ENCODE measurements at regions not wholly inside any gene's neighbourhood (a gene's known extent, or its start where the extent isn't known, plus 50 kb on each side); places are given as distances from the start of the nearest gene placed in this dataset.
A peak's percentile ranks its signal among the peaks of the same experiment; 100 is the strongest.
"Not testable (repeated sequence)": the region's sequence is repeated elsewhere in the genome, so short reads cannot be mapped to it uniquely, and the experiment has no call there.

- intact Hi-C loops (cut with DNase I) = no loop called here
Observed at GRCh38 chr1:230572121-230573105, 69.9 kb upstream of the COG2 start.

GRCh38 chr1:230570724-230571360 lies 71.4 kb upstream of the COG2 start:
- ATAC-seq = no peak
- H3K27me3 ChIP-seq (ENCODE audit: control insufficient read depth, insufficient read depth) = no peaks in the 10 kb centered on the region
- no peaks in the 10 kb centered on the region for H3K4me1 ChIP-seq (ENCODE audit: control insufficient read depth, insufficient read depth, low read length)
- no peak overlapping the region for H3K27ac ChIP-seq (ENCODE audit: low read length)
- H3K9me3 ChIP-seq (ENCODE audit: control insufficient read depth, low read length) = no peaks in the 10 kb centered on the region
- H3K4me3 ChIP-seq (ENCODE audit: low read length) = no peak overlapping the region
- WGBS = 79% methylated on average over 4 of the region's 4 CpGs
- no peak for DNase-seq
- intact Hi-C loops (cut with DNase I) = no loop called here

More at GRCh38 chr1:230572121-230573105, 69.9 kb upstream of the COG2 start:
- Histone ChIP-seq H3K27me3 (ENCODE audit: control insufficient read depth, insufficient read depth) (no peaks in the 10 kb centered on the region), H3K27ac (ENCODE audit: low read length) (no peak overlapping the region), H3K4me1 (ENCODE audit: control insufficient read depth, insufficient read depth, low read length) (no peaks in the 10 kb centered on the region), H3K4me3 (ENCODE audit: low read length) (no peak overlapping the region), H3K9me3 (ENCODE audit: control insufficient read depth, low read length) (no peaks in the 10 kb centered on the region)
- 41% methylated on average over 7 of the region's 7 CpGs for WGBS
- ATAC-seq (no peak), DNase-seq (no peak)

GRCh38 chr1:230569201-230569600 lies 73.1 kb upstream of the COG2 start:
- 89% methylated on average over 9 of the region's 9 CpGs for WGBS
- Histone ChIP-seq H3K4me1 (ENCODE audit: control insufficient read depth, insufficient read depth, low read length) (no peaks in the 10 kb centered on the region), H3K27me3 (ENCODE audit: control insufficient read depth, insufficient read depth) (no peaks in the 10 kb centered on the region), H3K27ac (ENCODE audit: low read length) (no peak overlapping the region), H3K9me3 (ENCODE audit: control insufficient read depth, low read length) (no peaks in the 10 kb centered on the region), H3K4me3 (ENCODE audit: low read length) (no peak overlapping the region)
- no peak for DNase-seq
- no peak for ATAC-seq
- intact Hi-C loops (cut with DNase I) = no loop called here

- Histone ChIP-seq H3K4me3 (ENCODE audit: low read length) (no peak overlapping the region), H3K4me1 (ENCODE audit: control insufficient read depth, insufficient read depth, low read length) (no peaks in the 10 kb centered on the region), H3K9me3 (ENCODE audit: control insufficient read depth, low read length) (no peaks in the 10 kb centered on the region), H3K27me3 (ENCODE audit: control insufficient read depth, insufficient read depth) (no peaks in the 10 kb centered on the region), H3K27ac (ENCODE audit: low read length) (no peak overlapping the region)
- ATAC-seq = no peak
- WGBS = 85% methylated on average over 4 of the region's 4 CpGs
- intact Hi-C loops (cut with DNase I) = no loop called here
- no peak for DNase-seq
Observed at GRCh38 chr1:230568676-230569075, 73.6 kb upstream of the COG2 start.

- no peak overlapping the region for H3K4me3 ChIP-seq (ENCODE audit: low read length)
- intact Hi-C loops (cut with DNase I) = no loop called here
- whole genome bisulfite sequencing = 66% methylated on average over 8 of the region's 8 CpGs
- H3K27ac ChIP-seq (ENCODE audit: low read length) = no peak overlapping the region
- H3K9me3 ChIP-seq (ENCODE audit: control insufficient read depth, low read length) = no peaks in the 10 kb centered on the region
- no peak for DNase-seq
- ATAC-seq = peak in 1 of 2 donors; percentile 38
- H3K4me1 ChIP-seq (ENCODE audit: control insufficient read depth, insufficient read depth, low read length) = no peaks in the 10 kb centered on the region
- no peaks in the 10 kb centered on the region for H3K27me3 ChIP-seq (ENCODE audit: control insufficient read depth, insufficient read depth)
Observed at GRCh38 chr1:230568008-230568407, 74.3 kb upstream of the COG2 start.

GRCh38 chr1:230567221-230567575 lies 75.1 kb upstream of the COG2 start:
- H3K27me3 ChIP-seq (ENCODE audit: control insufficient read depth, insufficient read depth) = no peaks in the 10 kb centered on the region
- no peak overlapping the region for H3K27ac ChIP-seq (ENCODE audit: low read length)
- no peaks in the 10 kb centered on the region for H3K9me3 ChIP-seq (ENCODE audit: control insufficient read depth, low read length)
- H3K4me1 ChIP-seq (ENCODE audit: control insufficient read depth, insufficient read depth, low read length) = no peaks in the 10 kb centered on the region
- ATAC-seq (no peak), DNase-seq (no peak)
- intact Hi-C loops (cut with DNase I) = no loop called here
- no peak overlapping the region for H3K4me3 ChIP-seq (ENCODE audit: low read length)

GRCh38 chr1:230566532-230567220 lies 75.6 kb upstream of the COG2 start:
- DNase-seq; H3K27ac ChIP-seq (ENCODE audit: low read length); H3K27me3 ChIP-seq (ENCODE audit: control insufficient read depth, insufficient read depth); intact Hi-C loops (cut with DNase I); H3K4me1 ChIP-seq (ENCODE audit: control insufficient read depth, insufficient read depth, low read length); H3K9me3 ChIP-seq (ENCODE audit: control insufficient read depth, low read length); ATAC-seq; H3K4me3 ChIP-seq (ENCODE audit: low read length): not testable (repeated sequence)
- 60% methylated on average over 3 of the region's 3 CpGs for WGBS

GRCh38 chr1:230565141-230565540 lies 77.1 kb upstream of the COG2 start:
- H3K4me1 ChIP-seq (ENCODE audit: control insufficient read depth, insufficient read depth, low read length) = no peaks in the 10 kb centered on the region
- intact Hi-C loops (cut with DNase I) = no loop called here

GRCh38 chr1:230563591-230563990 lies 78.7 kb upstream of the COG2 start:
- Histone ChIP-seq H3K9me3 (ENCODE audit: control insufficient read depth, low read length) (no peaks in the 10 kb centered on the region), H3K4me3 (ENCODE audit: low read length) (no peak overlapping the region), H3K27me3 (ENCODE audit: control insufficient read depth, insufficient read depth) (no peaks in the 10 kb centered on the region), H3K4me1 (ENCODE audit: control insufficient read depth, insufficient read depth, low read length) (no peaks in the 10 kb centered on the region), H3K27ac (ENCODE audit: low read length) (no peak overlapping the region)
- WGBS = 72% methylated on average over 7 of the region's 7 CpGs
- intact Hi-C loops (cut with DNase I) = no loop called here
- ATAC-seq (no peak), DNase-seq (no peak)

More at GRCh38 chr1:230565141-230565540, 77.1 kb upstream of the COG2 start:
- Histone ChIP-seq H3K4me3 (ENCODE audit: low read length) (no peak overlapping the region), H3K27me3 (ENCODE audit: control insufficient read depth, insufficient read depth) (no peaks in the 10 kb centered on the region), H3K9me3 (ENCODE audit: control insufficient read depth, low read length) (no peaks in the 10 kb centered on the region), H3K27ac (ENCODE audit: low read length) (no peak overlapping the region)
- 86% methylated on average over 1 of the region's 1 CpG for WGBS
- ATAC-seq (no peak), DNase-seq (no peak)

- no peaks in the 10 kb centered on the region for H3K27me3 ChIP-seq (ENCODE audit: control insufficient read depth, insufficient read depth)
- H3K4me1 ChIP-seq (ENCODE audit: control insufficient read depth, insufficient read depth, low read length) = no peaks in the 10 kb centered on the region
- DNase-seq (no peak), ATAC-seq (no peak)
- no peak overlapping the region for H3K27ac ChIP-seq (ENCODE audit: low read length)
- WGBS = 87% methylated on average over 4 of the region's 4 CpGs
- no peak overlapping the region for H3K4me3 ChIP-seq (ENCODE audit: low read length)
- no peaks in the 10 kb centered on the region for H3K9me3 ChIP-seq (ENCODE audit: control insufficient read depth, low read length)
- intact Hi-C loops (cut with DNase I) = no loop called here
Observed at GRCh38 chr1:230561570-230561969, 80.7 kb upstream of the COG2 start.

GRCh38 chr1:230558324-230558723 lies 84.0 kb upstream of the COG2 start:
- DNase-seq = no peak
- Histone ChIP-seq H3K27ac (ENCODE audit: low read length) (no peak overlapping the region), H3K4me3 (ENCODE audit: low read length) (no peak overlapping the region), H3K9me3 (ENCODE audit: control insufficient read depth, low read length) (no peaks in the 10 kb centered on the region), H3K27me3 (ENCODE audit: control insufficient read depth, insufficient read depth) (no peaks in the 10 kb centered on the region), H3K4me1 (ENCODE audit: control insufficient read depth, insufficient read depth, low read length) (no peaks in the 10 kb centered on the region)
- intact Hi-C loops (cut with DNase I) = no loop called here
- ATAC-seq = no peak
- WGBS = 77% methylated on average over 5 of the region's 5 CpGs

Data from right cardiac atrium (tissue), 5 donors.